CD14-positive monocyte (primary cell): ENCODE measurements at regions not wholly inside any gene's neighbourhood (a gene's known extent, or its start where the extent isn't known, plus 50 kb on each side); places are given as distances from the start of the nearest gene placed in this dataset.

ENCODE experiments used
- DNase-seq, 3 donors: peaks; one replicate each; pipeline ENCODE4 v3.0.0-alpha.2; 2011 to 2022
- H2AFZ ChIP-seq: 2 replicates; pipeline ENCODE4 v1.6.0; 2012; ENCODE audit warnings: mild to moderate bottlenecking, low read depth, low read length, inconsistent platforms; ENCODE audit not compliant: insufficient read depth, poor library complexity, severe bottlenecking
- H3K27ac ChIP-seq, 2 donors: 1 replicate in 1 of 2; 2 replicates in 1 of 2; pipeline ENCODE4 v1.5.1; 2012 to 2013; ENCODE audit warnings: low read length in 2 of 2, control low read depth in 1 of 2, inconsistent platforms in 1 of 2, low read depth in 1 of 2, mild to moderate bottlenecking in 1 of 2
- H3K27me3 ChIP-seq, 2 donors: one replicate each; pipeline versions ENCODE4 v1.6.0 to v1.6.1; 2011 to 2013; ENCODE audit warnings: low read length in 2 of 2; ENCODE audit not compliant: control insufficient read depth in 2 of 2, insufficient read depth in 2 of 2
- H3K36me3 ChIP-seq, 2 donors: replicated peaks in 1 of 2; 1 replicate in 1 of 2; 2 replicates in 1 of 2; pipeline versions ENCODE4 v1.5.1 to v1.6.1; 2012 to 2013; ENCODE audit warnings: low read length in 2 of 2, control low read depth in 1 of 2, inconsistent platforms in 1 of 2, mild to moderate bottlenecking in 1 of 2; ENCODE audit not compliant: insufficient read depth in 2 of 2, control insufficient read depth in 1 of 2
- H3K4me1 ChIP-seq, 2 donors: 1 replicate in 1 of 2; 2 replicates in 1 of 2; pipeline versions ENCODE4 v1.5.1 to v1.6.1; 2012 to 2013; ENCODE audit warnings: low read length in 2 of 2, control low read depth in 1 of 2, inconsistent platforms in 1 of 2, mild to moderate bottlenecking in 1 of 2, moderate library complexity in 1 of 2; ENCODE audit not compliant: insufficient read depth in 2 of 2, control insufficient read depth in 1 of 2
- H3K4me2 ChIP-seq: replicated peaks from 2 replicates; pipeline ENCODE3; 2012; ENCODE audit warnings: low read length, moderate library complexity, mild to moderate bottlenecking; ENCODE audit not compliant: poor library complexity, severe bottlenecking; ENCODE audit errors: extremely low read depth
- H3K4me3 ChIP-seq, 3 experiments: fragments of 200-600 bp in 1 of 3; sonication (generic) in 1 of 3; replicated peaks in 1 of 3; 1 replicate in 2 of 3; 2 replicates in 1 of 3; pipeline ENCODE4 v1.5.1; 2011 to 2013; ENCODE audit warnings: low read length in 3 of 3, mild to moderate bottlenecking in 3 of 3, control low read depth in 2 of 3, low read depth in 2 of 3, inconsistent platforms in 1 of 3, moderate library complexity in 1 of 3
- H3K79me2 ChIP-seq: 2 replicates; pipeline ENCODE4 v1.6.0; 2012; ENCODE audit warnings: mild to moderate bottlenecking, control low read depth, inconsistent platforms, low read length, moderate library complexity; ENCODE audit not compliant: insufficient read depth
- H3K9ac ChIP-seq: 2 replicates; pipeline ENCODE4 v1.6.0; 2017; ENCODE audit warnings: low read length, mild to moderate bottlenecking; ENCODE audit not compliant: insufficient read depth, poor library complexity, severe bottlenecking
- H3K9me3 ChIP-seq, 2 donors: replicated peaks in 1 of 2; 1 replicate in 1 of 2; 2 replicates in 1 of 2; pipeline versions ENCODE4 v1.5.1 to v1.6.1; 2012 to 2013; ENCODE audit warnings: low read length in 2 of 2, control low read depth in 1 of 2; ENCODE audit not compliant: control insufficient read depth in 1 of 2, insufficient read depth in 1 of 2
- H4K20me1 ChIP-seq: 2 replicates; pipeline ENCODE4 v1.6.0; 2012; ENCODE audit warnings: mild to moderate bottlenecking, low read length, control low read depth, moderate library complexity; ENCODE audit not compliant: insufficient read depth
- H3K27ac Mint-ChIP-seq, 7 donors: one replicate each; pipeline ENCODE4 v1.8.0; 2020; ENCODE audit warnings: mild to moderate bottlenecking in 7 of 7, mixed read lengths in 7 of 7, moderate library complexity in 6 of 7, inconsistent platforms in 2 of 7
- H3K27me3 Mint-ChIP-seq, 3 donors: one replicate each; pipeline ENCODE4 v1.8.0; 2021 to 2022; ENCODE audit warnings: low read depth in 3 of 3, mild to moderate bottlenecking in 3 of 3, mixed read lengths in 3 of 3, moderate library complexity in 3 of 3, inconsistent platforms in 1 of 3
- H3K36me3 Mint-ChIP-seq, 2 donors: one replicate each; pipeline ENCODE4 v1.8.0; 2020; ENCODE audit warnings: mixed read lengths in 2 of 2, inconsistent platforms in 1 of 2, mild to moderate bottlenecking in 1 of 2
- H3K4me1 Mint-ChIP-seq: one replicate; pipeline ENCODE4 v1.8.0; 2020; ENCODE audit warnings: mild to moderate bottlenecking, mixed read lengths
- H3K4me3 Mint-ChIP-seq, 2 donors: one replicate each; pipeline ENCODE4 v1.8.0; 2020; ENCODE audit warnings: mild to moderate bottlenecking in 2 of 2, mixed read lengths in 2 of 2, moderate library complexity in 1 of 2
- H3K9me3 Mint-ChIP-seq, 7 donors: one replicate each; pipeline ENCODE4 v1.8.0; 2020 to 2022; ENCODE audit warnings: mixed read lengths in 7 of 7, mild to moderate bottlenecking in 6 of 7, moderate library complexity in 6 of 7, inconsistent platforms in 2 of 7
- CTCF ChIP-seq: fragments of 200-600 bp; IDR thresholded peaks from one replicate; pipeline ENCODE4 v1.8.0; 2022; ENCODE audit warnings: antibody characterized with exemption, mild to moderate bottlenecking
- WGBS: methylation state at CpG from one replicate; pipeline ENCODE4 v1.1.5; 2013; ENCODE audit warnings: missing lambda C conversion rate; ENCODE audit not compliant: insufficient coverage; 5-methylcytosine and 5-hydroxymethylcytosine counted together
- intact Hi-C, 2 donors: fragments of 100-400 bp; cut with micrococcal nuclease; formaldehyde crosslinking; loops; one replicate each; pipeline versions ENCODE4 v1.15.0 to v1.15.1; 2023

GRCh38 chr12:125336246-125336645, 271.0 kb downstream of the AACS start:
- 92% methylated on average over 4 of the region's 4 CpGs for WGBS
- no peak for TF ChIP-seq CTCF
- Histone ChIP-seq H4K20me1 (no peaks in the 10 kb centered on the region), H3K4me2 (no peak overlapping the region), H3K79me2 (no peaks in the 10 kb centered on the region), H3K9ac (no peak overlapping the region), H3K4me3 (no peak overlapping the region), H3K27me3 (peaks cover 0 to 14% of the 10 kb centered on the region in 2 donors), H3K36me3 (no peaks in the 10 kb centered on the region), H3K27ac (no peak overlapping the region), H2AFZ (no peak overlapping the region), H3K4me1 (no peaks in the 10 kb centered on the region), H3K9me3 (no peaks in the 10 kb centered on the region)
- no peaks in the 10 kb centered on the region for H3K36me3 Mint-ChIP-seq
- H3K27ac Mint-ChIP-seq, result no peak overlapping the region
- no peaks in the 10 kb centered on the region for H3K4me1 Mint-ChIP-seq
- H3K9me3 Mint-ChIP-seq, result peaks cover 0 to 2% (median 0%) of the 10 kb centered on the region in 7 donors
- intact Hi-C loops, result no loop called here
- H3K27me3 Mint-ChIP-seq, result peaks cover 14 to 28% (median 18%) of the 10 kb centered on the region in 3 donors
- no peak overlapping the region for H3K4me3 Mint-ChIP-seq
- DNase-seq, result no peak

GRCh38 chr12:125340791-125341190, 275.6 kb downstream of the AACS start:
- Histone ChIP-seq H3K79me2 (no peaks in the 10 kb centered on the region), H2AFZ (no peak overlapping the region), H3K4me3 (no peak overlapping the region), H3K4me2 (no peak overlapping the region), H4K20me1 (no peaks in the 10 kb centered on the region), H3K27ac (no peak overlapping the region), H3K36me3 (no peaks in the 10 kb centered on the region), H3K9ac (no peak overlapping the region), H3K4me1 (no peaks in the 10 kb centered on the region), H3K27me3 (no peaks in the 10 kb centered on the region), H3K9me3 (no peaks in the 10 kb centered on the region)
- DNase-seq, result no peak
- H3K36me3 Mint-ChIP-seq, result no peaks in the 10 kb centered on the region
- intact Hi-C loops, result no loop called here
- no peaks in the 10 kb centered on the region for H3K4me1 Mint-ChIP-seq
- no peak for TF ChIP-seq CTCF
- no peak overlapping the region for H3K27ac Mint-ChIP-seq
- H3K4me3 Mint-ChIP-seq, result no peak overlapping the region
- H3K27me3 Mint-ChIP-seq, result peaks cover 2 to 12% (median 11%) of the 10 kb centered on the region in 3 donors
- 59% methylated on average over 3 of the region's 5 CpGs for WGBS
- no peaks in the 10 kb centered on the region for H3K9me3 Mint-ChIP-seq
